Loucy (cell line): ENCODE measurements at regions not wholly inside any gene's neighbourhood (a gene's known extent, or its start where the extent isn't known, plus 50 kb on each side); places are given as distances from the start of the nearest gene placed in this dataset.

Experiments
- H2AFZ ChIP-seq: fragments of 200-600 bp; sonication (generic); 2 replicates; pipeline ENCODE4 v1.6.0; 2016; ENCODE audit warnings: antibody characterized with exemption, mild to moderate bottlenecking, low read length, moderate library complexity
- H3F3A ChIP-seq: fragments of 200-600 bp; 2 replicates; pipeline ENCODE4 v1.6.0; 2016; ENCODE audit warnings: antibody characterized with exemption, low read depth, mild to moderate bottlenecking
- H3K27me3 ChIP-seq: fragments of 200-600 bp; sonication (generic); 2 replicates; pipeline ENCODE4 v1.6.1; 2014; ENCODE audit warnings: low read length, mild to moderate bottlenecking; ENCODE audit not compliant: insufficient read depth, poor library complexity, severe bottlenecking
- H3K36me3 ChIP-seq: fragments of 200-600 bp; sonication (generic); 2 replicates; pipeline ENCODE4 v1.6.1; 2016; ENCODE audit warnings: low read length; ENCODE audit not compliant: insufficient read depth
- H3K4me1 ChIP-seq: fragments of 200-600 bp; sonication (generic); 2 replicates; pipeline ENCODE4 v1.5.1; 2014; ENCODE audit warnings: low read length, mild to moderate bottlenecking; ENCODE audit not compliant: insufficient read depth, poor library complexity, severe bottlenecking
- H3K4me2 ChIP-seq: fragments of 200-600 bp; sonication (generic); 2 replicates; pipeline ENCODE4 v1.6.0; 2014; ENCODE audit warnings: antibody characterized with exemption, low read length, low read depth, mild to moderate bottlenecking; ENCODE audit not compliant: poor library complexity, severe bottlenecking
- H3K4me3 ChIP-seq: fragments of 200-600 bp; sonication (generic); 2 replicates; pipeline ENCODE4 v1.5.1; 2014; ENCODE audit warnings: low read length, mild to moderate bottlenecking, mixed read lengths; ENCODE audit not compliant: poor library complexity, severe bottlenecking
- H3K79me2 ChIP-seq: fragments of 200-600 bp; sonication (generic); 2 replicates; pipeline ENCODE4 v1.6.1; 2014; ENCODE audit warnings: low read length; ENCODE audit not compliant: insufficient read depth
- H3K9ac ChIP-seq: fragments of 200-600 bp; sonication (generic); 2 replicates; pipeline ENCODE4 v1.6.0; 2014; ENCODE audit warnings: mild to moderate bottlenecking, low read depth, low read length, moderate library complexity; ENCODE audit not compliant: poor library complexity, severe bottlenecking
- H3K9me2 ChIP-seq: fragments of 200-600 bp; sonication (generic); replicated peaks from 2 replicates; pipeline ENCODE4 v1.6.1; 2016; ENCODE audit warnings: low read depth, low read length, mixed read lengths
- H3K9me3 ChIP-seq: fragments of 200-600 bp; sonication (generic); 2 replicates; pipeline ENCODE4 v1.6.1; 2014; ENCODE audit warnings: mild to moderate bottlenecking, antibody characterized with exemption, low read length, low read depth; ENCODE audit not compliant: insufficient read depth
- H4K20me1 ChIP-seq: fragments of 200-600 bp; sonication (generic); 2 replicates; pipeline ENCODE4 v1.6.0; 2014; ENCODE audit warnings: antibody characterized with exemption, low read length, mild to moderate bottlenecking; ENCODE audit not compliant: insufficient read depth, poor library complexity, severe bottlenecking
- CTCF ChIP-seq: fragments of 200-600 bp; sonication (generic); conservative IDR thresholded peaks from 2 replicates; pipeline ENCODE4 v1.5.1; 2014; ENCODE audit warnings: mild to moderate bottlenecking, antibody characterized with exemption, low read length
- EZH2phosphoT487 ChIP-seq: fragments of 200-600 bp; IDR thresholded peaks from 2 replicates; pipeline ENCODE4 v1.6.1; 2018; ENCODE audit warnings: antibody characterized with exemption, mild to moderate bottlenecking, moderate library complexity, borderline replicate concordance

GRCh38 chr2:128980475-128980874 lies 661.8 kb upstream of the HS6ST1 start:
- H3K4me2 ChIP-seq = no peak overlapping the region
- no peaks in the 10 kb centered on the region for H3K27me3 ChIP-seq
- no peaks in the 10 kb centered on the region for H3F3A ChIP-seq
- H2AFZ ChIP-seq = no peak overlapping the region
- H3K4me3 ChIP-seq = no peak overlapping the region
- H3K36me3 ChIP-seq = no peaks in the 10 kb centered on the region
- H3K79me2 ChIP-seq = no peaks in the 10 kb centered on the region
- no peaks in the 10 kb centered on the region for H3K9me3 ChIP-seq
- H3K9ac ChIP-seq = no peak overlapping the region
- peaks cover 15% of the 10 kb centered on the region for H3K4me1 ChIP-seq
- no peaks in the 10 kb centered on the region for H4K20me1 ChIP-seq
- H3K9me2 ChIP-seq = no peaks in the 10 kb centered on the region
- TF ChIP-seq CTCF = no peak
- no peak for TF ChIP-seq EZH2phosphoT487

DNA sequence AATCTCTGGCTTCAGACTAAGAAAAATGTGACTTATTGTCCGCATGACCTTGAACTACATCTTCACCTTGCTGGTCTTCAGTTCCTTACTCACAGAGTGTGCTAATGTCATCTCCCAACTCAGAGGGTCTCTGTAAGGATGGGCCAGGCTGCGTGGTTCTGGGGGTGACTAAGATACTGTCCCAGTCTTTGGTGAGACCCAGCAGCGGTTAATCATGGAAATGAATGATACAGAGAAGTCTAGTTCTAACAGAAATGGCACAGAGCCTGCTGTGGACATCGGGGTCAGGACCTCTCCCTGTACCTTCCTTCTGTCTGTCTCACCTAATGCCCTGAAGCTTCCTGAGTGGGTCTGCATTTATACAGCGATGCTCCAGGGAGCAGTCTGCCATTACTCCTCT lies 662.7 kb upstream of the HS6ST1 start:
- H3K9ac ChIP-seq = no peak overlapping the region
- no peak overlapping the region for H3K4me2 ChIP-seq

GRCh38 chr2:128982001-128982400 lies 663.3 kb upstream of the HS6ST1 start:
- no peak overlapping the region for H2AFZ ChIP-seq
- no peak overlapping the region for H3K9ac ChIP-seq
- no peak for TF ChIP-seq EZH2phosphoT487
- TF ChIP-seq CTCF = no peak
- H3K4me3 ChIP-seq = no peak overlapping the region
- H3K36me3 ChIP-seq = no peaks in the 10 kb centered on the region
- no peaks in the 10 kb centered on the region for H3K9me2 ChIP-seq
- H3K4me2 ChIP-seq = no peak overlapping the region
- no peaks in the 10 kb centered on the region for H4K20me1 ChIP-seq
- H3K79me2 ChIP-seq = no peaks in the 10 kb centered on the region
- H3F3A ChIP-seq = no peaks in the 10 kb centered on the region
- no peaks in the 10 kb centered on the region for H3K27me3 ChIP-seq
- peaks cover 21% of the 10 kb centered on the region for H3K4me1 ChIP-seq
- H3K9me3 ChIP-seq = no peaks in the 10 kb centered on the region

More for the DNA sequence above, 662.7 kb upstream of the HS6ST1 start:
- Histone ChIP-seq H3K4me3 (no peak overlapping the region), H3K9me3 (no peaks in the 10 kb centered on the region), H3F3A (no peaks in the 10 kb centered on the region), H3K36me3 (no peaks in the 10 kb centered on the region), H3K9me2 (no peaks in the 10 kb centered on the region), H3K4me1 (peaks cover 21% of the 10 kb centered on the region), H2AFZ (no peak overlapping the region), H4K20me1 (no peaks in the 10 kb centered on the region), H3K27me3 (no peaks in the 10 kb centered on the region), H3K79me2 (no peaks in the 10 kb centered on the region)
- TF ChIP-seq CTCF (no peak), EZH2phosphoT487 (no peak)
